ENCODE measurements at regions not wholly inside any gene's neighbourhood (a gene's known extent, or its start where the extent isn't known, plus 50 kb on each side); places are given as distances from the start of the nearest gene placed in this dataset.

DNA sequence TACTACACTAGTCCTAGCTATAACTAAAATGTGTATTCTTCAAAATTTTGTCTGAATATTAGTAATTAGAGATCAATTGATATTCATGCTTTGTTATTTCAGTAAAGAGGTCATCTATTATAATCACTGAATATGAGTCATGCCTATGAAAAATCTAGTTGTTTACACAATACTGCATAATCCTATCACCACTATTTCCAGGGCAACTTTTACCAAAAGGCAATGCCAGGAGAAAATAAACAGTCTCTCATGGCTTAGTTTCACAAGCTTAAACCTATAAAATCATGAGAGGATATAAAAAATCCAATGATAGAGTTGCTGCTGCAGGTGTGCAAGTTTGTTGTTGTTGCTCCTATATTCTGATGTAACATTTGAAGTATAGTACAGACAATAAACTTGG lies 149.9 kb upstream of the COL1A2 start:
- POLR2A ChIA-PET, result no interaction called here

DNA sequence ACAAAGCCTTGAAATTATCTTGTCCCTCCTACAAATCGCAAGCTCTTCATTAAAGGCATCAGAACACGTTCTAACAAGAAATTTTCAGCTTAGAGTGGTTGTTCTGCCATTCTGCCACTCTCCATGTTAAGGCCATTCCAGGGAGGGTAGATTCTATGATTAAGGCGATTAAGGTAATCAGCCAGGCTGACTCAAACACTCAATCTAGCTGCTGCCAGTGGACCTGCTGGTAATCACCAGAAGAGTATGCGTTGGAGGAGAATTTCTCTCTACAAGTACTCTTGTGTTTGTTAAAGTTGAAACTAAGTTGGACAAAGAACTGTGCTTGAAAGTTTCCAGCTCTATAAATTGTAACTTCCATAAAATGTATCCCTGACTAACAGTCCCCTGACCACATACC lies 149.2 kb upstream of the COL1A2 start:
- DNase-seq, result no peak
- H3K36me3 ChIP-seq (ENCODE audit: control insufficient read depth in 4 of 4, insufficient read depth in 4 of 4, low read length in 3 of 4), result no peaks in the 10 kb centered on the region
- H3K27ac ChIP-seq (ENCODE audit: insufficient read depth in 1 of 2, low read depth in 1 of 2, low read length in 2 of 2, poor library complexity in 1 of 2, severe bottlenecking in 2 of 2), result no peak overlapping the region
- ChIA-PET POLR2A (no interaction called here), CTCF (no interaction called here)
- no peak overlapping the region for H3K4me3 ChIP-seq (ENCODE audit: control insufficient read depth in 1 of 7, extremely low read depth in 1 of 7, insufficient read depth in 4 of 7, low read depth in 2 of 7, low read length in 6 of 7)
- 100% methylated on average over 4 of the region's 4 CpGs for WGBS (ENCODE audit: insufficient coverage)
- H3K9me3 ChIP-seq (ENCODE audit: control extremely low read depth in 1 of 5, control insufficient read depth in 4 of 5, insufficient read depth in 2 of 5, low read depth in 1 of 5, low read length in 4 of 5), result peaks cover 0 to 2% (median 0%) of the 10 kb centered on the region in 5 experiments
- peaks cover 0 to 1% (median 0%) of the 10 kb centered on the region in 5 experiments for H3K27me3 ChIP-seq (replicated peaks in 2 of 5; ENCODE audit: control insufficient read depth in 4 of 5, insufficient read depth in 5 of 5, low read length in 4 of 5)
- H3K4me1 ChIP-seq (ENCODE audit: control extremely low read depth in 1 of 4, control insufficient read depth in 4 of 4, insufficient read depth in 4 of 4, low read length in 3 of 4), result no peaks in the 10 kb centered on the region

More for the DNA sequence above, 149.9 kb upstream of the COL1A2 start:
- Histone ChIP-seq H3K4me3 (ENCODE audit: control insufficient read depth in 1 of 7, extremely low read depth in 1 of 7, insufficient read depth in 4 of 7, low read depth in 2 of 7, low read length in 6 of 7) (no peak overlapping the region), H3K27ac (ENCODE audit: insufficient read depth in 1 of 2, low read depth in 1 of 2, low read length in 2 of 2, poor library complexity in 1 of 2, severe bottlenecking in 2 of 2) (no peak overlapping the region), H3K36me3 (ENCODE audit: control insufficient read depth in 4 of 4, insufficient read depth in 4 of 4, low read length in 3 of 4) (no peaks in the 10 kb centered on the region), H3K9me3 (ENCODE audit: control extremely low read depth in 1 of 5, control insufficient read depth in 4 of 5, insufficient read depth in 2 of 5, low read depth in 1 of 5, low read length in 4 of 5) (peaks cover 0 to 2% (median 0%) of the 10 kb centered on the region in 5 experiments), H3K27me3 (replicated peaks in 2 of 5; ENCODE audit: control insufficient read depth in 4 of 5, insufficient read depth in 5 of 5, low read length in 4 of 5) (peaks cover 0 to 1% (median 0%) of the 10 kb centered on the region in 5 experiments), H3K4me1 (ENCODE audit: control extremely low read depth in 1 of 4, control insufficient read depth in 4 of 4, insufficient read depth in 4 of 4, low read length in 3 of 4) (peaks cover 3 to 4% (median 3%) of the 10 kb centered on the region in 4 experiments)
- no peak for DNase-seq
- CTCF ChIA-PET, result no interaction called here

DNA sequence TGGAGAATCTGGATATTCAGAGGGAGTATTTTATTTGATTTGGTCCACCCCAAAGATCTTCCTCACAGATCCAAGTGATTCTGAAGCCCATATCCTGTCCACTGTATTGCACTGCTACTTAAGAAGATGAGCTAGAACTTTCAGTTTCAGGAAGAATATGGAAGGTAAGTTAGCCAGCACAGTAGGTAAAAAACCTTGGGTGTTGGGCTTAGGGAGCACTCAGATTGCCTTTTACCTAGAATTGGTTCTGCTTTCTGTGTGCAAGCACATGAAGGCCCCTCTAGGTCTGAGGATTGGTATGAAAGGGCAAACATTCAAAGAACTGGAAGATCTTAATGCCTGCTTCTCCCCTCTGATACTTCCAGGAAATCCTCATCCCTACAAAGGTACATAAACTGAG lies 146.7 kb upstream of the COL1A2 start:
- no peak overlapping the region for H3K4me3 ChIP-seq (ENCODE audit: control insufficient read depth in 1 of 7, extremely low read depth in 1 of 7, insufficient read depth in 4 of 7, low read depth in 2 of 7, low read length in 6 of 7)
- peaks cover 0 to 1% (median 0%) of the 10 kb centered on the region in 5 experiments for H3K27me3 ChIP-seq (replicated peaks in 2 of 5; ENCODE audit: control insufficient read depth in 4 of 5, insufficient read depth in 5 of 5, low read length in 4 of 5)
- no peak for DNase-seq
- CTCF ChIA-PET, result no interaction called here
- POLR2A ChIA-PET, result no interaction called here
- no peaks in the 10 kb centered on the region for H3K4me1 ChIP-seq (ENCODE audit: control extremely low read depth in 1 of 4, control insufficient read depth in 4 of 4, insufficient read depth in 4 of 4, low read length in 3 of 4)
- H3K36me3 ChIP-seq (ENCODE audit: control insufficient read depth in 4 of 4, insufficient read depth in 4 of 4, low read length in 3 of 4), result no peaks in the 10 kb centered on the region
- H3K27ac ChIP-seq (ENCODE audit: insufficient read depth in 1 of 2, low read depth in 1 of 2, low read length in 2 of 2, poor library complexity in 1 of 2, severe bottlenecking in 2 of 2), result no peak overlapping the region
- peaks cover 0 to 2% (median 0%) of the 10 kb centered on the region in 5 experiments for H3K9me3 ChIP-seq (ENCODE audit: control extremely low read depth in 1 of 5, control insufficient read depth in 4 of 5, insufficient read depth in 2 of 5, low read depth in 1 of 5, low read length in 4 of 5)

DNA sequence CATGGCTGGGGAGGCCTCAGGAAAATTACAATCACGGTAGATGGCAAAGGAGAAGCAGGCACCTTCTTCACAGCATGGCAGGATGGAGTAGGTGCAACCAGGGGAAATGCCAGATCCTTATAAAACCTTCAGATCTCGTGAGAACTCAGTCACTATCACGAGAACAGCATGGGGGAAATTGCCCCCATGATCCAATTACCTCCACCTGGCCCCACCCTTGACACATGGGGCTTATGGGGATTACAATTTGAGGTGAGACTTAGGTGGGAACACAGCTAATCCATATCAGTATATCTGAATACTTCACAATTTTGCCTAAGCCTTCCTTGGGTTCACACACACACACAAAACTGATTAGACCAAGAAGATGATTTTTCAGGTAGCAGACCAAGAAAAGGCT lies 145.1 kb upstream of the COL1A2 start:
- Histone ChIP-seq H3K4me1 (ENCODE audit: control extremely low read depth in 1 of 4, control insufficient read depth in 4 of 4, insufficient read depth in 4 of 4, low read length in 3 of 4) (no peaks in the 10 kb centered on the region), H3K4me3 (ENCODE audit: control insufficient read depth in 1 of 7, extremely low read depth in 1 of 7, insufficient read depth in 4 of 7, low read depth in 2 of 7, low read length in 6 of 7) (no peak overlapping the region), H3K36me3 (ENCODE audit: control insufficient read depth in 4 of 4, insufficient read depth in 4 of 4, low read length in 3 of 4) (no peaks in the 10 kb centered on the region), H3K27me3 (replicated peaks in 2 of 5; ENCODE audit: control insufficient read depth in 4 of 5, insufficient read depth in 5 of 5, low read length in 4 of 5) (peaks cover 0 to 1% (median 0%) of the 10 kb centered on the region in 5 experiments), H3K27ac (ENCODE audit: insufficient read depth in 1 of 2, low read depth in 1 of 2, low read length in 2 of 2, poor library complexity in 1 of 2, severe bottlenecking in 2 of 2) (no peak overlapping the region), H3K9me3 (ENCODE audit: control extremely low read depth in 1 of 5, control insufficient read depth in 4 of 5, insufficient read depth in 2 of 5, low read depth in 1 of 5, low read length in 4 of 5) (peaks cover 0 to 2% (median 0%) of the 10 kb centered on the region in 5 experiments)
- DNase-seq, result no peak
- CTCF ChIA-PET, result no interaction called here
- WGBS (ENCODE audit: insufficient coverage), result 100% methylated on average over 1 of the region's 3 CpGs
- POLR2A ChIA-PET, result no interaction called here

DNA sequence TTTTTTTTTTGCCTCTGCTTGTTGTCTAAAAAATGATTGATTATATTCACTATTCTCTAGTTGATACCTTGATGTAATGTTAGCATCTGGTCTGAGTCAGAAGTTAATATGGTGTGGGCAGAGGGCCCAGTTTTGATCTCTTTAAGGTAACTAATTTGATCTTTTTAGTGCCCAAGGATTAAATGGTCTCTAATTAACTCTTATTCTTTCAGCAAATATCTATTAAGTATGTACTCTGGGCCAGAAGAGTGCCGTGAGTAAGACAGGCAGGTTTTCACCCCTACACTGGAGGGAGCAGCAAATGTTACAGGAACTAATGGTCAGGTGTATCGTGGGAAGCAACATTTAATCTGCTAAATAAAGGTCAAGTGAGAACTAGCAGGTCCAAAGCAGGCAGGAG lies 144.6 kb upstream of the COL1A2 start:
- H3K4me1 ChIP-seq (ENCODE audit: control extremely low read depth in 1 of 4, control insufficient read depth in 4 of 4, insufficient read depth in 4 of 4, low read length in 3 of 4), result no peaks in the 10 kb centered on the region
- H3K36me3 ChIP-seq (ENCODE audit: control insufficient read depth in 4 of 4, insufficient read depth in 4 of 4, low read length in 3 of 4), result no peaks in the 10 kb centered on the region
- H3K27ac ChIP-seq (ENCODE audit: insufficient read depth in 1 of 2, low read depth in 1 of 2, low read length in 2 of 2, poor library complexity in 1 of 2, severe bottlenecking in 2 of 2), result no peak overlapping the region
- no peak overlapping the region for H3K4me3 ChIP-seq (ENCODE audit: control insufficient read depth in 1 of 7, extremely low read depth in 1 of 7, insufficient read depth in 4 of 7, low read depth in 2 of 7, low read length in 6 of 7)
- ChIA-PET POLR2A (no interaction called here), CTCF (no interaction called here)
- peaks cover 0 to 1% (median 0%) of the 10 kb centered on the region in 5 experiments for H3K27me3 ChIP-seq (replicated peaks in 2 of 5; ENCODE audit: control insufficient read depth in 4 of 5, insufficient read depth in 5 of 5, low read length in 4 of 5)
- no peak for DNase-seq
- WGBS (ENCODE audit: insufficient coverage), result 88% methylated on average over 1 of the region's 2 CpGs
- H3K9me3 ChIP-seq (ENCODE audit: control extremely low read depth in 1 of 5, control insufficient read depth in 4 of 5, insufficient read depth in 2 of 5, low read depth in 1 of 5, low read length in 4 of 5), result peaks cover 0 to 2% (median 0%) of the 10 kb centered on the region in 5 experiments

DNA sequence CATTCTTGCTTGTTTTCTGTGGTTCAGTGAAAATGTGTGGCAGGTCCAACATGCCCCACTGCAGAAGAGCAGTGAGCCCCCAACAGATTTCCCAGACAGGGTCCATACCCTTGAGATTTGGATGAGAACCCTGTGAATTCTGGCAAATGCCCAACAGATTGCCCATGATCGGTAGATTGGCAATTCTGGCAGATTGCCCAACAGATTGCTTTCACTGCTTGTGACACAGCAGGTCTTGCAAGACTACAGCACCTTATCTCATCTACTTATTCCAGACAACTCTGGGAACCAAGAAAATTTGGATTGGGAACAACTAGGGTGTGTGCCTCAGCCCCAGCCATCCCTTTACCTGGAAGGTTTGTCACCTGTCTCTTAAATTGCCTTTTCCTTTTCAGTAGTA lies 143.7 kb upstream of the COL1A2 start:
- Histone ChIP-seq H3K4me1 (ENCODE audit: control extremely low read depth in 1 of 4, control insufficient read depth in 4 of 4, insufficient read depth in 4 of 4, low read length in 3 of 4) (no peaks in the 10 kb centered on the region), H3K4me3 (ENCODE audit: control insufficient read depth in 1 of 7, extremely low read depth in 1 of 7, insufficient read depth in 4 of 7, low read depth in 2 of 7, low read length in 6 of 7) (no peak overlapping the region), H3K27ac (ENCODE audit: insufficient read depth in 1 of 2, low read depth in 1 of 2, low read length in 2 of 2, poor library complexity in 1 of 2, severe bottlenecking in 2 of 2) (no peak overlapping the region), H3K36me3 (ENCODE audit: control insufficient read depth in 4 of 4, insufficient read depth in 4 of 4, low read length in 3 of 4) (no peaks in the 10 kb centered on the region), H3K27me3 (replicated peaks in 2 of 5; ENCODE audit: control insufficient read depth in 4 of 5, insufficient read depth in 5 of 5, low read length in 4 of 5) (peaks cover 0 to 1% (median 0%) of the 10 kb centered on the region in 5 experiments), H3K9me3 (ENCODE audit: control extremely low read depth in 1 of 5, control insufficient read depth in 4 of 5, insufficient read depth in 2 of 5, low read depth in 1 of 5, low read length in 4 of 5) (peaks cover 0 to 2% (median 0%) of the 10 kb centered on the region in 5 experiments)
- WGBS (ENCODE audit: insufficient coverage), result 22% methylated on average over 1 of the region's 1 CpG
- peak in 1 of 3 donors; percentile 4 for DNase-seq
- CTCF ChIA-PET, result no interaction called here
- POLR2A ChIA-PET, result no interaction called here

DNA sequence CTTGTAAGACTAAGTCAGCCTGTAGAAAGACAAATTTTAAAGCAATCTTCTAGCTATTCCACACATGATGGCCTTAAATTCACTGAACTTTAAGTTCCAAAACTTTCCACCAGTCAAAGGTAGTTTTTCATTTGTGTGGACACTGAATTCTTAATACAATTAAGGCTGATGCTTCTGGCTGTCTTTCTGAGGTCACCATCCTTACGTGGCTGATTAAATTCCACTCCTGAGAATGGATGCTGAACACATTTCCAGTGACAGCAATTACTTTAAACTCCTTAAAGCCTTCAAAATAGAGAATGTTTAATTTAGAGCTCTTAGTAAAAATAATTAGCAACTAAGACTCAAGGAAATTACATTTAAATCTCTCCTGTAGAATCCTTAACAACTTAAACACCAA lies 142.6 kb upstream of the COL1A2 start:
- DNase-seq, result no peak
- POLR2A ChIA-PET, result no interaction called here
- no peaks in the 10 kb centered on the region for H3K4me1 ChIP-seq (ENCODE audit: control extremely low read depth in 1 of 4, control insufficient read depth in 4 of 4, insufficient read depth in 4 of 4, low read length in 3 of 4)
- H3K27ac ChIP-seq (ENCODE audit: insufficient read depth in 1 of 2, low read depth in 1 of 2, low read length in 2 of 2, poor library complexity in 1 of 2, severe bottlenecking in 2 of 2), result no peak overlapping the region
- no peaks in the 10 kb centered on the region for H3K9me3 ChIP-seq (ENCODE audit: control extremely low read depth in 1 of 5, control insufficient read depth in 4 of 5, insufficient read depth in 2 of 5, low read depth in 1 of 5, low read length in 4 of 5)
- CTCF ChIA-PET, result no interaction called here
- H3K4me3 ChIP-seq (ENCODE audit: control insufficient read depth in 1 of 7, extremely low read depth in 1 of 7, insufficient read depth in 4 of 7, low read depth in 2 of 7, low read length in 6 of 7), result no peak overlapping the region
- peaks cover 0 to 1% (median 0%) of the 10 kb centered on the region in 5 experiments for H3K27me3 ChIP-seq (replicated peaks in 2 of 5; ENCODE audit: control insufficient read depth in 4 of 5, insufficient read depth in 5 of 5, low read length in 4 of 5)
- H3K36me3 ChIP-seq (ENCODE audit: control insufficient read depth in 4 of 4, insufficient read depth in 4 of 4, low read length in 3 of 4), result no peaks in the 10 kb centered on the region
- WGBS (ENCODE audit: insufficient coverage), result no CpG with 5 or more reads among the region's 1 CpG

All from common myeloid progenitor, CD34-positive (primary cell).